HG02763 (cell line): ENCODE measurements at regions not wholly inside any gene's neighbourhood (a gene's known extent, or its start where the extent isn't known, plus 50 kb on each side); places are given as distances from the start of the nearest gene placed in this dataset.

Source experiments
- ATAC-seq: cut with Tn5 transposase; IDR thresholded peaks from one replicate; pipeline ENCODE4 v1.9.1; 2021; ENCODE audit warnings: mild to moderate bottlenecking, moderate library complexity; ENCODE audit not compliant: unreplicated experiment

DNA sequence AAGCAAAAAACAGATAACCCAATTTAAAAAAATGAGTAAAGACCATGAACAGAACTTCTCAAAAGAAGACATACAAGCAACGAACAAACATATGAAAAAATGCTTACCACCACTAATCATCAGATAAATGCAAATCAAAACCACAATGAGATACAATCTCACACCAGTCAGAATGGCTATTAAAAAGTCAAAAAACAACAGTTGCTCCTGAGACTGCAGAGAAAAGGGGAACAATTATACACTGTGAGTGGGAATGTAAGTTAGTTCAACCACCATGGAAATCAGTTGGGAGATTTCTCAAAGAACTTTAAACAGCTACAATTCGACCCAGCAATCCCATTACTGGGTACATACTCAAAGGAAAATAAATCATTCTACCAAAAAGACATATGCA is 131.6 kb downstream of the PTGER3 start:
- ATAC-seq: no peak

DNA sequence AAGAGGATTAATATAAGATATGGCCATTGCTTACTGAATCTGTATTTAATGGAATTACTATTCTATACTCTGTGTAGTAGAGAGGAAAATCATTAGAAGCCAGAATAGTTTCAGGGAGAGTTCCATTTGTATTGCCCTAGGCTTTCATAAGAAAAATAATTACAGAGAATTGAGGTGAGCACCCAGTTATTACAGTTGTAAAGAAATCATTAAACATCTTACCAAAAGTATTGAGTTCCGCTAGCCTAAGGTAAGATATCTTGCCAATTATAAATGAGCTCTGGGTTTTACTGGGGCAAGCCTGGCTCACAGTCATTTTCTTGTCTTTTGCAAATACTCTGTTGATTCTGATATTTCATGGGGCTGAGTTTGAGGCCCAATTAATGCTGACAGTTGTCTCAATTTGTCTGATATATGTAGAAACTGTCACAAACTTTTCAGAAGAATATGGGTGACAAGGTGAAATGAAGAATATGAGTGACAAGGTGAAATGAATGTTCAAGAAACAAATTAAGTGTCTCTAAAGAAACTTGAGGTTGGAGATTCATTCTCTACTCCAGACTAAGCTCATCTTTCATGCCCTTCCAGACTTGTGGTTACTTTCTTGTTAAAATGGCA is 127.8 kb downstream of the PTGER3 start:
- ATAC-seq: no peak
